GM19099 (cell line): ENCODE measurements at regions not wholly inside any gene's neighbourhood (a gene's known extent, or its start where the extent isn't known, plus 50 kb on each side); places are given as distances from the start of the nearest gene placed in this dataset.

Source experiments
- POLR2A ChIP-seq: IDR thresholded peaks from 3 replicates; pipeline ENCODE4 v1.6.1; 2011; ENCODE audit warnings: low read depth; ENCODE audit not compliant: insufficient read length; ENCODE audit errors: extremely low read depth

GRCh38 chr4:82038936-82039335 is 334.9 kb downstream of the HNRNPD start:
- TF ChIP-seq POLR2A, result no peak

GRCh38 chr4:82036181-82036580 is 337.6 kb downstream of the HNRNPD start:
- no peak for TF ChIP-seq POLR2A

- TF ChIP-seq POLR2A, result no peak
Observed at GRCh38 chr4:82034878-82035277, 338.9 kb downstream of the HNRNPD start.

- TF ChIP-seq POLR2A, result no peak
Observed at GRCh38 chr4:82033862-82034261, 339.9 kb downstream of the HNRNPD start.

- no peak for TF ChIP-seq POLR2A
Observed at GRCh38 chr4:82031376-82031927, 342.3 kb downstream of the HNRNPD start.

GRCh38 chr4:82017680-82018079 is 356.1 kb downstream of the HNRNPD start:
- TF ChIP-seq POLR2A, result no peak

GRCh38 chr4:82005158-82005557 is 368.6 kb downstream of the HNRNPD start:
- no peak for TF ChIP-seq POLR2A

- no peak for TF ChIP-seq POLR2A
Observed at GRCh38 chr4:81997313-81997712, 376.5 kb downstream of the HNRNPD start.

GRCh38 chr4:81990898-81991297 is 382.9 kb downstream of the HNRNPD start:
- no peak for TF ChIP-seq POLR2A

GRCh38 chr4:81990211-81990610 is 383.6 kb downstream of the HNRNPD start:
- TF ChIP-seq POLR2A, result no peak

- no peak for TF ChIP-seq POLR2A
Observed at GRCh38 chr4:81989202-81989601, 384.6 kb downstream of the HNRNPD start.

GRCh38 chr4:81988178-81988577 is 385.6 kb downstream of the HNRNPD start:
- TF ChIP-seq POLR2A, result no peak

GRCh38 chr4:81984746-81985145 is 389.0 kb downstream of the HNRNPD start:
- no peak for TF ChIP-seq POLR2A

GRCh38 chr4:81982846-81983540 is 390.8 kb downstream of the HNRNPD start:
- TF ChIP-seq POLR2A, result no peak

- TF ChIP-seq POLR2A, result no peak
Observed at GRCh38 chr4:81981218-81981617, 392.6 kb downstream of the HNRNPD start.

- TF ChIP-seq POLR2A, result no peak
Observed at GRCh38 chr4:81974523-81974922, 399.3 kb downstream of the HNRNPD start.

- no peak for TF ChIP-seq POLR2A
Observed at GRCh38 chr4:81971637-81972381, 402.0 kb downstream of the HNRNPD start.

- no peak for TF ChIP-seq POLR2A
Observed at GRCh38 chr4:81971061-81971460, 402.7 kb downstream of the HNRNPD start.
